CD4-positive, alpha-beta T cell treated with Interferon gamma for 1 hour (primary cell): ENCODE measurements at regions not wholly inside any gene's neighbourhood (a gene's known extent, or its start where the extent isn't known, plus 50 kb on each side); places are given as distances from the start of the nearest gene placed in this dataset.

ENCODE experiments used
- DNase-seq: peaks from one replicate; pipeline ENCODE4 v3.0.0-alpha.2; 2020

DNA sequence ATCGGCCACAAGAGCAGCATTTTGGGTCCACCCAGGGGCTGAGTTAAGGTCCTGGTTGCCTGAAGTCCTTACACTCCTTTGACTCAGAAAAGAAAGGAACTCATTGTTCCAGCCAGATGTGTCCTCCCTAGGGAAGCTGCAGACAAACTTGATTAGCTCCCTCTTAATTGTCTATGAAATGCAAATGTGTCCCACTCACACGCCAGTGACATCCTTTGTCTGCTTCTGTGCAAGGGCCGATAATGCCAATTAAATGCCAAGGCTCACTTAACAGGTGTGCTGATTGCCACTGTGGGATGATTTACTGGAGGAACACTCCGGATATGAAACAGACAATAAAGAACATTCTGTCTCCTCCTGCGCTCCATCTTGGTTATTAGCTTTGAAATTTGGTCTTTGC, 332.9 kb upstream of the CPEB2 start:
- DNase-seq, result no peak

- DNase-seq, result no peak
Measured at GRCh38 chr4:14671146-14671545, 331.1 kb upstream of the CPEB2 start.

DNA sequence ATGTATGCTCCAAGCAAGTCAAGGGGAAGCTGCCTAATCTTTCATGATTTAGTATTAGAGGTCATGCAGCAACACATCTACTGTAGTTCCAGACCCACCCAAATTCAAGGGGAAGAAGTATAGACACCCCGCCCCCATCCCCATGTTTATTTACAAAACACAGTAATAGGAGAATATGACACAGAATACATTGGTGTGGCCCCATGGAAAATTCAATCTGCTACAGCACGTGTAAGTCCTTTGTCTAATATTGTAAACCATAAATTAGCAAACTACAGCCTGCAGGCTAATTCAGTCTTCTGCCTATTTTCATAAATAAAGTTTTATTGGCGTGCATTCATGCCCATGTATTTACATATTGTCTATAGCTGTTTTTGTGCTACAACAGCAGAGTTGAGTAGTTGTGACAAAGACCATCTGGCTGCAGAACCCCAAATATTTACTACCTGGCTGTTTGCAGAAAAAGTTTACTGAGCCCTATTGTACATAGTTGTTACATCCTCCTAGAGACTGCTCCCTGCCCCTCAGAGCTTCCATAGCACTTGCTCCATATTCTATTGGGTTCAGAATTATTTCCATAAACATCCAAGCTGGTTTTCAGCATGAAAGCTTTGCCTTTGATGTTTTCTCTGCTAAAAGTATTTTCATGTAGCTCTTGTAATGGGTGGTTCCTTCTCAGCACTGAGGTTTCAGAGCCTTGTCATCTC, 326.8 kb upstream of the CPEB2 start:
- no peak for DNase-seq

- DNase-seq, result no peak
Measured at GRCh38 chr4:14679906-14680305, 322.4 kb upstream of the CPEB2 start.

DNA sequence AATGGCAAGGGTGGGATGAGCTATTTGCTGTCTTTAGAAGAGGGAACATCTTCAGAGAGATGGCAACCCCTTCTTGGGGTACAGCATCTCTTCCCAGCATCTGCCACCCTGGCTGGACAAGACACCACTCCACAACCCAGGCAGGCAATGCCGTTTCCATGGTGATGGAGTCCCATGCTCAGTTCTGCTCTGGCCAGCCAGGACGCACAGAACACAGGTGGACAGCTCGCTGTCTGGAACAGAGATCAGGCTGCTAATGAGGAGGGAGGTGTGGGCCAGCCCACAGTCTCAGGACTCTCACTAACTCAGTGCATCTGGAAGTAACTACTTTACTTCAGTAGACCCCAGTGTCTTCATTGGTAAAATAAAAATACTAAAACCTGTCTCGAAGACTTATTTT, 321.0 kb upstream of the CPEB2 start:
- no peak for DNase-seq

GRCh38 chr4:14693728-14694127, 308.6 kb upstream of the CPEB2 start:
- DNase-seq, result no peak

DNA sequence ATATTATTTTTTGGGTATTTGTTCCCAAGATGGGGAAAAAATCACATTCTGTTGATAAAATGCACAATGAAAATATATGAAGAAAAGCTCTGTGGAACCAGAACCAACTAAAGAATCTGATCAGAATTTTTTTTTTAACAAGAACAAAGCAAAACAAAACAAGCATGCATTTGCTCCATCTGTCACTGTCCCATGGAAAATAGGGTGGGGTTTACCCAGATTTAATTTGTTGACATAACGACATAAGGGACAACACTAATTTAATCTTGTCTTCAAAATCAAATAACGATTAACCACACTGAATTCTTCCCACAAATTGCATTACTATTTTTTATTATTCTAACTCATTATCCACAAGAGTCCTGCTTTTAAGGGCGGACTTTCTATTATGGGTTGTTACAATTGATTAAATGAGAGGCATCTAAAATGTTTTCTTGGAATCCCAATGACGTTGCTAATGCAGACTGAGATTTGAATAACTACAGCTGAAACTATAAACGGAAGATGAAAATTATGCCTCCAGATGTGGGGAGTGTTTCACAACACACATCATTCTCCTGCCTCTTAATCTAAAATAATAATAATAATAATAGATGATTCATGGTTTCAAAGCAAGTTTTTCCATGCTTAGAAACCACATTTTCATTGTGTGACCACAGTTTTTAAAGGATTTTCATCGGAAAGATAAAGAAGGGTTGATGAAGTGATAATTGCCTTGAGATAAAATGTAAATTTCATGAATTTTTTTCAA, 307.0 kb upstream of the CPEB2 start:
- no peak for DNase-seq

DNA sequence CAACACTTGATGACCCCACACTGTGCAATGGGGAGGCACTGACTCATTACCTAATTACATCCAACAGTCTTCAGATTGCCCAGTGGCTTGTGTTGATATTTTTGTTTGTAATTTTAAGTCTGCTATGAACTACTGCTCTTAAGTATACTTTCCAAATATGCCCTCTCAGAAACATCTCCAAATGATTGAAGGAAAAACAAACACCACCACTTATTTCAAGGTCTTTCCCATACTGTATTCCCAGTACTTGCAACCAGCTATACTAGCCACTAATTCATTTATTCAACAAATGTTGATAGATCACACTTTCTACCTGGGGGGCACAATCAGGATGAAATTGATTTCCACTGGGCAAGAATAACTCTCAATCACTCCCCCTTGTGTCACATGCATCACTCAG, 302.2 kb upstream of the CPEB2 start:
- DNase-seq, result no peak

DNA sequence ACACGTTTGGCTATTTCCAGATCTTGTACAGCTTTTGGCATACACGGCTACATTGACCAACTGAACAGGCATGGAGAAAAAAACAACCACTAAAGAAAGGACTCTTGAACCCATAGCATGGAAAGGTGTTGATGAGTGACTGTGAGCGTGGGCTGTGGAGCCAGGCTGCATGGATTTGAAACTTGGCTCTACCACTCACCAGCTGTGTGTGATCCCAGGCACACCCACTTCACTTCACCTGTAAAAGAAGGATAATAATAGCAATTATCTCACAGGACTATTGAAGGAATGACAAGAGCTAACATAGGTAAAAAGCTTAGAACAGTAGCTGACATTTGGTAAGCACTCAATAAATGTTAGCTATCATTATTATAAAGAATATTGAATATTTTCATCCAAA, 301.7 kb upstream of the CPEB2 start:
- no peak for DNase-seq

- no peak for DNase-seq
Measured at GRCh38 chr4:14701389-14701788, 300.9 kb upstream of the CPEB2 start.

- DNase-seq, result no peak
Measured at GRCh38 chr4:14701896-14702295, 300.4 kb upstream of the CPEB2 start.

DNA sequence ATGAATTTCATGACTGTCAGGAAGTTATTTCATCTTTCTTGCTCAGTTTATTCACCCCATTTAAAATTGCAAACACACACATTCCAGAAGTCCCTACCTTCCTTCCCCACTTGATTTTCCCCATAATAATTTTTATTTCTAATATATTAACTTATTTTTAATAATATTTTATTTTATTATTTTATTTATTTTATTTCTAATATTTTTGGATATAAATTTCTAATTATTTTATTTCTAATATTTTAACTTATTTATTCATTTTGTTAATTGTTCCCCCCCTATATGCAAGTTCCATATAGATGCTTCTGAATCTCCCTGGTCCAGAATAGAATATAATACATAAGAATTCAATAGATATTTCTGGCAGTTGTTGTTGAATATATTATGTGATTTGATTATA, 293.7 kb upstream of the CPEB2 start:
- no peak for DNase-seq

DNA sequence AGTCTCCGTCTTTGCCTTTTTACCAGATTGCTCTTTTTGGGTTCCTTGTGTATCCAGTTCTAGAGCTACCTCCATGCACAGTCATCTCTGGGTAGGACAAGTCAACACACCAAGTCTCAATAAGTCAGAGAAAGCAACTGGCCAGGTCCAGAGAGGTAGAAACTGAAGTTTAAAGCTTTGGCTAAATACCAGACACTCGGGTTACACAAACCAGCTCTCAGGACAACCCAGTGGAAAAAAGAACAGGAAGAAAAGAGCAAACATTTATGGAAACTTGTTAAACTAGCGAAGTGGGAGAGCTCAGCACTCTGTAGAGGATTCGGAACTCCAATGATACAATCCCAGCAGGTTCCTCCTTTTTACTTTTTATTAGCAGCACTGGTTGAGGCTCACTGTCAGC, 291.0 kb upstream of the CPEB2 start:
- DNase-seq, result no peak

GRCh38 chr4:14716691-14717090, 285.6 kb upstream of the CPEB2 start:
- no peak for DNase-seq

GRCh38 chr4:14719053-14719452, 283.2 kb upstream of the CPEB2 start:
- no peak for DNase-seq

DNA sequence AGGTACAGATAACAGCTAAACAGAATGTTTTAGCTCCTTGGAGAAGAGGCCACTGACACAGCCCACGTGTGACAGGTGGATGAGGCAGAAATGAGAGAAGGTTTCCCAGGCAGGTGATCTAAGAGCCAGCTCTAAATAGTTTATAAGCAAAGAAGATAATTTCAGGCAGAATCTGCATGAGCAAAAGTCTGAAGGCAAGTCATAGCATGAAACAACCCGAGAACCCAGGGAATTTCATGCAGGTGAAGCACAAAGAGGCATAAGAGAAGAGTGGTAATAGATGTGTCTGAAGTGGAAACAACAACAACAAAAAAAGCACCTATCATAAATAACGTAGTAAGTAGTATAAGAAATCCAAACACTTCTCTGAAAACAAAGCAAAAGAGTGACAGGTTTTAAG, 275.8 kb upstream of the CPEB2 start:
- DNase-seq, result no peak

DNA sequence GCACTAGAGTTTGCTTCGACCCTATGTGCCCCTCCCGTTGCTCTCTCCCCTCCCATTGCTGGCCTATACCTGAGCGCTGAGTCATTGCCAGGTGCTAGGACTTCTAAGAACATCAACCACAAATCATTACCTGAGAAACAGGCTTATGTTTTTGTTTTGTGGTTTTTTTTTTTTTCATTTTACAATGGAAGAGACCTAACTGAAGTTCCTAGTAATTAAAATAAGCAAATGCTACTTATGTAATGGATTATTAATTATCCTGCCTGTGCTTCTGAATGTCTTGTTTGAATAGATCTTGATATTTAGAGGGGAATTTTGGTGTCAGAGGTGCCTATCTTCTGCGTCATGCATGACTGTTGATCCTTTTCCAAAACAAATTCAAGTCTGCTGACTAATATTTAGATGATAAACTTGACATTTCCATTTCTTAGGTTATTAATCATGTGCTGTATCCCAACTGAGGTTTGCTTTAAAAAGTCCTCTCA, 275.4 kb upstream of the CPEB2 start:
- no peak for DNase-seq

DNA sequence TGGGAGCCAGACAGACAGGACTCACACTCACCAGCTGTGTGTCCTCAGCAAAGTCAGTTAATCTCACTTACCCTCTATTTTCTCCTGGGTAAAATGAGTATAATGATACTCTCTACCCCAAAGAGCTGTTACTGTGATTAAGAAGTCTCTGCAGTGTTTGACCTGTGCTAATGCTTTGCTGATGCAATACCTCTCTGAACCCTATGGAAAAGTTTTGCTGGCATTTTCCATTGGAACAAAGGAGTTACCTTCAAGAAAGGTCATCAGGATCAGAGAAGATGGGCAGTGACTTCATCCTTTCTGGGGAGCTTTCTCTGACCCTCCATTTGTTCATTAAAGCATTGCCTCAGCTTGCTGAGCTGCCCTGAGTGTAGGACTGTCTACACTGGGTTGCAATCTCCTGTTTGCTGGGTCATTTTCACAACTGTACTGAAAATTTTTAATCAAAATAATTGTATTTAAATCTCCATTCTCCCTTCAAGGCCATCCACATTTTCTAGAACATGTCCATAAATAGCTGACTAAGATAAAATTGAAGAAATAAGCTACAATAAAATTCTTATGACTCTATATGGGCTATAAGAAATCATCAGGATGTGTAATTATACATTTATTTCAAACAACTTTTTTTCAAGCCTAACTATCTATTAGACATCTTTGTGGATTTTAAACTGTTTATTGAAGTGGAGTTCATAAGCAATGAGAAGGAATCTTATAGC, 272.8 kb upstream of the CPEB2 start:
- DNase-seq, result no peak

GRCh38 chr4:14742054-14742453, 260.2 kb upstream of the CPEB2 start:
- DNase-seq, result no peak

DNA sequence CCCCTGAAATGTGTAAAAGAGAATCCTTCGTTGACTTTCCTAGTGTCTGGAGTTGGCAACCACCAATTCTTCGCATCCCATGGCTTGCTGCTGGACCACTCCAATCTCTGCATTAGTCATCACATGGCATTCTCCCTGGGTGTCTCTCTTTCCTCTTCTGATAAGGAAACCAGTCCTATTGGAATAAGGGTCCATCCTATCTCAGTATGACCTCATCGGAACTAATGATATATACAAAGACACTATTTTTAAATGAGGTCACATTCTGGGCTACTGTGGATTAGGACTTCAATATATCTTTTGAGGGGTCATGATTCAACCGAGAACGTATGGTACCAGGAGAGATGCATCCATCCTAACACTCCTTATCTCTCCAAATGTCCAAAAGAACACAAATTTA, 259.1 kb upstream of the CPEB2 start:
- DNase-seq, result no peak

- DNase-seq, result no peak
Measured at GRCh38 chr4:14743601-14744000, 258.7 kb upstream of the CPEB2 start.

- DNase-seq, result no peak
Measured at GRCh38 chr4:14744346-14744745, 257.9 kb upstream of the CPEB2 start.

GRCh38 chr4:14749910-14750309, 252.4 kb upstream of the CPEB2 start:
- DNase-seq, result no peak
